Vagina (tissue), 2 donors: ENCODE measurements at regions not wholly inside any gene's neighbourhood (a gene's known extent, or its start where the extent isn't known, plus 50 kb on each side); places are given as distances from the start of the nearest gene placed in this dataset.

Experiments
- DNase-seq, 2 donors: peaks; one replicate each; pipeline ENCODE4 v3.0.0-alpha.2; 2017; ENCODE audit errors: extremely low spot score in 2 of 2
- H3K27ac ChIP-seq: fragments of 200-600 bp; sonication (generic); one replicate; pipeline ENCODE4 v1.5.1; 2019
- H3K27me3 ChIP-seq: fragments of 200-600 bp; sonication (generic); one replicate; pipeline ENCODE4 v1.5.1; 2019
- H3K36me3 ChIP-seq, 2 donors: fragments of 200-600 bp; sonication (generic); one replicate each; pipeline ENCODE4 v1.5.1; 2017 to 2019
- H3K4me1 ChIP-seq: fragments of 200-600 bp; sonication (generic); one replicate; pipeline ENCODE4 v1.5.1; 2019
- H3K4me3 ChIP-seq, 2 donors: fragments of 200-600 bp; sonication (generic); 1 replicate in 1 of 2; 2 replicates in 1 of 2; pipeline ENCODE4 v1.5.1; 2016 to 2019
- H3K9me3 ChIP-seq: fragments of 200-600 bp; sonication (generic); one replicate; pipeline ENCODE4 v1.5.1; 2019
- POLR2A ChIP-seq, 2 donors: fragments of 450-650 bp; IDR thresholded peaks; one replicate each; pipeline ENCODE4 v1.6.1; 2017; ENCODE audit warnings: antibody characterized with exemption in 2 of 2, mild to moderate bottlenecking in 2 of 2, moderate library complexity in 2 of 2
- POLR2AphosphoS5 ChIP-seq, 2 donors: sonication (generic); formaldehyde crosslinking; IDR thresholded peaks; one replicate each; pipeline ENCODE4 v1.9.0; 2017; ENCODE audit warnings: antibody characterized with exemption in 2 of 2, mild to moderate bottlenecking in 2 of 2, low read depth in 1 of 2; ENCODE audit not compliant: insufficient read depth in 1 of 2
- intact Hi-C: fragments of 100-400 bp; cut with DNase I; formaldehyde crosslinking; loops from one replicate; pipeline ENCODE4 v1.15.1; 2023
- TF ChIP-seq, protein P1 (sequence below), 3 experiments: fragments of 450-650 bp in 2 of 3; fragments of 200-600 bp in 1 of 3; sonication (generic) in 1 of 3; IDR thresholded peaks; one replicate each; pipeline ENCODE4 v1.5.1; 2017 to 2019; ENCODE audit warnings: antibody characterized with exemption in 3 of 3, mild to moderate bottlenecking in 2 of 3, moderate library complexity in 2 of 3

DNA sequence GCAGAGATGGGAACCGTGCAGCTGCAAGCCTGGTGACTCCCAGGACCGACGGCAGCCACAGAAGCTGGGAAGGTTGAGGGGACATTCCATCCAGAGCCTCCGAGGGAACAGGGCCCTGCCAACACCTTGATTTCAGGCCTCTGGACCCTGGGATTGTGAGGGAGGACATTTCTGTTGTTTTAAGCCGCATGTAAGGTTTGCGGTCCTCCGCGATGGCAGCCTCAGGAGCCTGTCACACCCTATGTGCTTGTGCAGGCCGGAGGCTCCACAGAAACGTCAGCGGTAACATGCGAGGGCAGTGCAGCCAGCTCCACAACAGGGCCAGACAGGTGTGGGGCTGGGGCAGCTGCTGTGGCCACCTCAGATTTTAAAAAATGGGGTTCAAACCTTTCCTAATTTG, 144.7 kb upstream of the SHH start:
- Histone ChIP-seq H3K36me3 (no peaks in the 10 kb centered on the region), H3K27me3 (no peaks in the 10 kb centered on the region), H3K9me3 (no peaks in the 10 kb centered on the region), H3K4me3 (no peak overlapping the region), H3K4me1 (no peaks in the 10 kb centered on the region), H3K27ac (no peak overlapping the region)
- peak in 1 of 2 donors; percentile 47 for DNase-seq
- TF ChIP-seq POLR2AphosphoS5 (IDR thresholded peaks at IDR 0.05; ENCODE audit: insufficient read depth in 1 of 2, low read depth in 1 of 2), result no peak
- TF ChIP-seq, protein P1, sequence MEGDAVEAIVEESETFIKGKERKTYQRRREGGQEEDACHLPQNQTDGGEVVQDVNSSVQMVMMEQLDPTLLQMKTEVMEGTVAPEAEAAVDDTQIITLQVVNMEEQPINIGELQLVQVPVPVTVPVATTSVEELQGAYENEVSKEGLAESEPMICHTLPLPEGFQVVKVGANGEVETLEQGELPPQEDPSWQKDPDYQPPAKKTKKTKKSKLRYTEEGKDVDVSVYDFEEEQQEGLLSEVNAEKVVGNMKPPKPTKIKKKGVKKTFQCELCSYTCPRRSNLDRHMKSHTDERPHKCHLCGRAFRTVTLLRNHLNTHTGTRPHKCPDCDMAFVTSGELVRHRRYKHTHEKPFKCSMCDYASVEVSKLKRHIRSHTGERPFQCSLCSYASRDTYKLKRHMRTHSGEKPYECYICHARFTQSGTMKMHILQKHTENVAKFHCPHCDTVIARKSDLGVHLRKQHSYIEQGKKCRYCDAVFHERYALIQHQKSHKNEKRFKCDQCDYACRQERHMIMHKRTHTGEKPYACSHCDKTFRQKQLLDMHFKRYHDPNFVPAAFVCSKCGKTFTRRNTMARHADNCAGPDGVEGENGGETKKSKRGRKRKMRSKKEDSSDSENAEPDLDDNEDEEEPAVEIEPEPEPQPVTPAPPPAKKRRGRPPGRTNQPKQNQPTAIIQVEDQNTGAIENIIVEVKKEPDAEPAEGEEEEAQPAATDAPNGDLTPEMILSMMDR (IDR thresholded peaks at IDR 0.05), result no peak
- TF ChIP-seq POLR2A (IDR thresholded peaks at IDR 0.05), result no peak
- intact Hi-C loops, result no loop called here

DNA sequence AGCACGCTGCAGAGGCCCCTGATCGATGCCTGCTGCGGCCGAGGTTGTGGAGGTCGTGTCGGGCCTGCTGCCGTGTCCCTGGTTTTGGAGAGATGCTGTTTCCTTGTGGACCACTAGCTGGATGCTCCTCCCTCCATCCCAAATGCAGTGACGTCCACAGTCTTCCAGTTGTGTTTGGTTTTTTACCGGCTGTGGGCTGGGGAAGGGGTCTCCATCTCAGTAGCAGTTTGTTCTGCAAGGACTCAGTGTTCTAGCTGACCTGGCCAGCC, 143.0 kb upstream of the SHH start:
- TF ChIP-seq POLR2AphosphoS5 (IDR thresholded peaks at IDR 0.05; ENCODE audit: insufficient read depth in 1 of 2, low read depth in 1 of 2) (no peak), POLR2A (IDR thresholded peaks at IDR 0.05) (no peak)
- TF ChIP-seq, protein P1 (IDR thresholded peaks at IDR 0.05), result no peak
- H3K27ac ChIP-seq, result no peak overlapping the region
- no peaks in the 10 kb centered on the region for H3K27me3 ChIP-seq
- no peaks in the 10 kb centered on the region for H3K36me3 ChIP-seq
- no peak overlapping the region for H3K4me3 ChIP-seq
- peak in 1 of 2 donors; percentile 62 for DNase-seq
- H3K4me1 ChIP-seq, result no peaks in the 10 kb centered on the region
- intact Hi-C loops, result no loop called here
- no peaks in the 10 kb centered on the region for H3K9me3 ChIP-seq

- Histone ChIP-seq H3K36me3 (no peaks in the 10 kb centered on the region), H3K27me3 (no peaks in the 10 kb centered on the region), H3K4me1 (no peaks in the 10 kb centered on the region), H3K9me3 (no peaks in the 10 kb centered on the region), H3K27ac (no peak overlapping the region), H3K4me3 (no peak overlapping the region)
- peak in 1 of 2 donors; percentile 69 for DNase-seq
- intact Hi-C loops, result no loop called here
- TF ChIP-seq, protein P1 (IDR thresholded peaks at IDR 0.05), result no peak
- TF ChIP-seq POLR2A (IDR thresholded peaks at IDR 0.05), result no peak
- no peak for TF ChIP-seq POLR2AphosphoS5 (IDR thresholded peaks at IDR 0.05; ENCODE audit: insufficient read depth in 1 of 2, low read depth in 1 of 2)
Observed at GRCh38 chr7:155954550-155955366, 142.5 kb upstream of the SHH start.

GRCh38 chr7:155953781-155954549, 141.7 kb upstream of the SHH start:
- Histone ChIP-seq H3K4me1 (no peaks in the 10 kb centered on the region), H3K27ac (no peak overlapping the region), H3K4me3 (no peak overlapping the region), H3K36me3 (no peaks in the 10 kb centered on the region), H3K9me3 (no peaks in the 10 kb centered on the region), H3K27me3 (no peaks in the 10 kb centered on the region)
- intact Hi-C loops, result no loop called here
- TF ChIP-seq POLR2A (IDR thresholded peaks at IDR 0.05) (no peak), POLR2AphosphoS5 (IDR thresholded peaks at IDR 0.05; ENCODE audit: insufficient read depth in 1 of 2, low read depth in 1 of 2) (no peak)
- TF ChIP-seq, protein P1 (IDR thresholded peaks at IDR 0.05), result no peak
- DNase-seq, result peak in 1 of 2 donors; percentile 77

DNA sequence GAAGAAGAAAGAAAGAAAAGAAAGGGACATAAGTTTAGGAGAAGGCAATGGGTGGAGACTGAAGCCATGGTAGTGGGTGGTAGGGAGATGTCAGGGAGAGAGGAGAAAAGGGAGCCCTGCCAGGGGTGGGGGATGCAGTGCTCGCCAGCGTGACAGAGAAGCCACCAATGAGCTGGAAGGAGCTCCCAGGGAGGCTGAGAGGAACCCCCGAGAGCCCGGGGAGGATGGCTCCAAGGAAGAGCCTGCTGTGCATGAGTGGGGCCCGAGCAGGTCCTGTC, 141.2 kb upstream of the SHH start:
- H3K9me3 ChIP-seq, result no peaks in the 10 kb centered on the region
- H3K36me3 ChIP-seq, result no peaks in the 10 kb centered on the region
- intact Hi-C loops, result no loop called here
- H3K27me3 ChIP-seq, result no peaks in the 10 kb centered on the region
- no peak overlapping the region for H3K27ac ChIP-seq
- TF ChIP-seq POLR2A (IDR thresholded peaks at IDR 0.05) (no peak), POLR2AphosphoS5 (IDR thresholded peaks at IDR 0.05; ENCODE audit: insufficient read depth in 1 of 2, low read depth in 1 of 2) (no peak)
- TF ChIP-seq, protein P1 (IDR thresholded peaks at IDR 0.05), result no peak
- H3K4me3 ChIP-seq, result no peak overlapping the region
- H3K4me1 ChIP-seq, result no peaks in the 10 kb centered on the region
- DNase-seq, result peak in 1 of 2 donors; percentile 58
